ENCODE measurements at regions not wholly inside any gene's neighbourhood (a gene's known extent, or its start where the extent isn't known, plus 50 kb on each side); places are given as distances from the start of the nearest gene placed in this dataset.
"Not testable (repeated sequence)": the region's sequence is repeated elsewhere in the genome, so short reads cannot be mapped to it uniquely, and the experiment has no call there.

DNA sequence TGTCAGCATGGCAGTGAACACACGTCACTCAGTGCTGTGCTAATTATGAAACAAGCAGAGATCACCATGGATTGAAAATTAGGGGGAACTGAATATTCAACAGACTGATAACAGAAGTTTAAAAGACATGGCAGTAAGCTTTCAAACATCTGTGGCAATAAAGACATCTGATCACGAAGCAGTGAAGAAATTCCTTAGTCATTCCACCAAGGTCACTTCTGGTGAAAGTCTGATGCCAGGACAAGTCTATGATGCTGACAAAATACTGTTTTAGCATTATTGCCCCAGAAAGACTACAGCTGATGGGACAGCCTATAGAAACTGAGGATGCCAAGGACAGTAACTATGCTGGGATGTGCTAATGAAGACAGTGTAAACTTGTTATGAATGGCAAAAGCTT is 126.9 kb upstream of the RBM19 start:
- no peak overlapping the region for H3K27ac ChIP-seq
- TF ChIP-seq CTCF (conservative IDR thresholded peaks at IDR 0.05), result no peak

DNA sequence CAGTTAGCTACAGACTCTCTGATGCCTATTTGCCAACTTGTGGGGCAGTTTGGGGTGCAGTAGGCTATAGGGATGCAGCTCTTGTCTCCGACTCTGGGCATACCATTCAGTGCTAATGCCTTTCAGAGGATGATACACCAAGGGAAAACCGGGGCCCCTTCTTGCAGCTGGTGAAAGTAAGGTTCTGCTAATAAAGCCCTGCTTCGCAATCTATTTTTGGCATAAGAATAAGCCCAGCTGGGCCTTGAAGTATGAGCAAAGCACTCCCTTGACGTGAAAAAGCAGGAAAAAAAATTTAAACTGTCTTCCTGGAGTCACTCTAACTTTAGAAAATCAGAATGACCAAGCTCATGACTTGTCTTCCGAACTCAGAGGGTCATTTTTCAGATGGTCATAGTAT is 124.1 kb upstream of the RBM19 start:
- no peak overlapping the region for H3K27ac ChIP-seq
- no peak for TF ChIP-seq CTCF (conservative IDR thresholded peaks at IDR 0.05)

- TF ChIP-seq CTCF (conservative IDR thresholded peaks at IDR 0.05), result no peak
- no peak overlapping the region for H3K27ac ChIP-seq
Measured at GRCh38 chr12:114073076-114073475, 107.0 kb upstream of the RBM19 start.

- no peak for TF ChIP-seq CTCF (conservative IDR thresholded peaks at IDR 0.05)
Measured at GRCh38 chr12:114069507-114069906, 103.4 kb upstream of the RBM19 start.

DNA sequence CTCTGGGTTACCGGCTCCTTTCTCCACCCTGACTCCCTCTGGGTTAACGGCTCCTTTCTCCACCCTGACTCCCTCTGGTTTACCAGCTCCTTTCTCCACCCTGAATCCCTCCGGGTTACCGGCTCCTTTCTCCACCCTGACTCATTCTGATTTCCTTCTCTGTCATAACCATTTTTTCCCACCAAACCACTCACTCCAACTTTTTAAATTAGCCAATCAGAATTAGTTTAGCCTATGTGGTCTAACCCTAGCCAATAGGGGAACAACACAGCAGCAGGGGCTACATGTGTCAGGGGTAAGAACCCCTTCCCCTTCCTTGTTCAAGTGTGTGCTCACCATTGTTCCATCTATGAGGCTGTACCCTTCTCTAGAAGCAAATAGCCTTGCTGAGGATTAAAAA is 98.4 kb upstream of the RBM19 start:
- no peak overlapping the region for H3K27ac ChIP-seq
- no peak for TF ChIP-seq CTCF (conservative IDR thresholded peaks at IDR 0.05)

More at GRCh38 chr12:114069507-114069906, 103.4 kb upstream of the RBM19 start:
- H3K27ac ChIP-seq, result peak overlapping the region; percentile 10

- H3K27ac ChIP-seq, result not testable (repeated sequence)
Measured at GRCh38 chr12:114064034-114064433, 97.9 kb upstream of the RBM19 start.

- no peak overlapping the region for H3K27ac ChIP-seq
- TF ChIP-seq CTCF (conservative IDR thresholded peaks at IDR 0.05), result no peak
Measured at GRCh38 chr12:114063435-114063834, 97.3 kb upstream of the RBM19 start.

- not testable (repeated sequence) for H3K27ac ChIP-seq
Measured at GRCh38 chr12:114056351-114056750, 90.2 kb upstream of the RBM19 start.

DNA sequence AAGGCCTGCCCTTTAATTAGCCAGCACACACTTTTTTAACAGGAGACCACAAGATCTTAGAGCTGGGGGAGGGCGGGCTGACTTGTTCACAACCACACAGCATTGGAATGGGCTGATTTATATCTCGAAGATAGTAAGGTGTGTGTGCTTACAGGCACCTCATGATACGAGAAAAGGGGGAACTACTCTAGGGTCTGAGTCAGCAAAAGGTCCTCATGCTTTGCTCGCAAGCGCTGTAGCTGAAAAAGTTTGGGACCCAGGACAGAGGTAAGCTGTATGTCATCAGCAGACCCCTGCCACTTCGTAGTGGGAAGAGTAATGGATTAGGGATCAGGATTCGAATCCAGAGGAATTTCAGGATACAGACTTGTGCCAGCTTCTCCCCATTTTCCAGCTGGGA is 88.9 kb upstream of the RBM19 start:
- no peak for TF ChIP-seq CTCF (conservative IDR thresholded peaks at IDR 0.05)
- no peak overlapping the region for H3K27ac ChIP-seq

Measured in VCaP (cell line).